OCI-LY1 (cell line): ENCODE measurements at regions not wholly inside any gene's neighbourhood (a gene's known extent, or its start where the extent isn't known, plus 50 kb on each side); places are given as distances from the start of the nearest gene placed in this dataset.
A peak's percentile ranks its signal among the peaks of the same experiment; 100 is the strongest.

Experiments used
- H2AFZ ChIP-seq: fragments of 200-600 bp; sonication (generic), shearing (Covaris generic); 2 replicates; pipeline ENCODE4 v1.6.0; 2014; ENCODE audit warnings: antibody characterized with exemption, mild to moderate bottlenecking, low read length
- H3F3A ChIP-seq: fragments of 200-600 bp; sonication (generic), shearing (Covaris generic); 2 replicates; pipeline ENCODE4 v1.6.0; 2014; ENCODE audit warnings: mild to moderate bottlenecking, antibody characterized with exemption, low read length, moderate library complexity; ENCODE audit not compliant: insufficient read depth
- H3K27ac ChIP-seq: fragments of 200-600 bp; sonication (generic); 2 replicates; pipeline ENCODE4 v1.5.1; 2014; ENCODE audit warnings: low read length, mixed run types, mild to moderate bottlenecking, low read depth; ENCODE audit not compliant: poor library complexity, severe bottlenecking
- H3K27me3 ChIP-seq: fragments of 200-600 bp; sonication (generic); 2 replicates; pipeline ENCODE4 v1.6.0; 2014; ENCODE audit warnings: antibody characterized with exemption, mild to moderate bottlenecking, low read length, moderate library complexity; ENCODE audit not compliant: insufficient read depth
- H3K36me3 ChIP-seq: fragments of 200-600 bp; sonication (generic); 2 replicates; pipeline ENCODE4 v1.6.1; 2014; ENCODE audit warnings: mild to moderate bottlenecking, antibody characterized with exemption, low read length, moderate library complexity, mixed read lengths; ENCODE audit not compliant: insufficient read depth
- H3K4me1 ChIP-seq: fragments of 200-600 bp; sonication (generic); 2 replicates; pipeline ENCODE4 v1.5.1; 2014; ENCODE audit warnings: mild to moderate bottlenecking, low read length, moderate library complexity; ENCODE audit not compliant: insufficient read depth, severe bottlenecking
- H3K4me2 ChIP-seq: fragments of 200-600 bp; sonication (generic), shearing (Covaris generic); 2 replicates; pipeline ENCODE4 v1.6.1; 2014; ENCODE audit warnings: low read length
- H3K4me3 ChIP-seq: fragments of 200-600 bp; sonication (generic); 2 replicates; pipeline ENCODE4 v1.5.1; 2014; ENCODE audit warnings: low read length, low read depth, mild to moderate bottlenecking, mixed read lengths; ENCODE audit not compliant: poor library complexity, severe bottlenecking
- H3K79me2 ChIP-seq: fragments of 200-600 bp; shearing (Covaris generic); 2 replicates; pipeline ENCODE4 v1.6.1; 2016; ENCODE audit warnings: mixed run types, low read length, mixed read lengths; ENCODE audit not compliant: insufficient read depth
- H3K9ac ChIP-seq: fragments of 200-600 bp; sonication (generic), shearing (Covaris generic); 2 replicates; pipeline ENCODE4 v1.6.1; 2014; ENCODE audit warnings: mild to moderate bottlenecking, low read length, mixed read lengths
- H3K9me2 ChIP-seq: fragments of 200-600 bp; sonication (generic), shearing (Covaris generic); 2 replicates; pipeline ENCODE4 v1.6.1; 2014; ENCODE audit warnings: low read depth, mild to moderate bottlenecking, low read length, mixed read lengths
- H3K9me3 ChIP-seq: fragments of 200-600 bp; shearing (Covaris generic); 2 replicates; pipeline ENCODE4 v1.6.1; 2014; ENCODE audit warnings: low read length, mixed read lengths
- H4K20me1 ChIP-seq: fragments of 200-600 bp; sonication (generic), shearing (Covaris generic); 2 replicates; pipeline ENCODE4 v1.6.0; 2016; ENCODE audit warnings: mild to moderate bottlenecking, low read length; ENCODE audit not compliant: insufficient read depth
- CTCF ChIP-seq: fragments of 200-600 bp; sonication (generic), shearing (Covaris generic); IDR thresholded peaks from 2 replicates; pipeline ENCODE4 v1.5.1; 2017; ENCODE audit warnings: mild to moderate bottlenecking, antibody characterized with exemption, low read length, moderate library complexity, mixed read lengths
- EZH2 ChIP-seq: fragments of 200-600 bp; sonication (generic), shearing (Covaris generic); IDR thresholded peaks from 2 replicates; pipeline ENCODE4 v1.8.0; 2017; ENCODE audit warnings: borderline replicate concordance, mixed run types, mild to moderate bottlenecking, antibody characterized with exemption, low read length, moderate library complexity, mixed read lengths

DNA sequence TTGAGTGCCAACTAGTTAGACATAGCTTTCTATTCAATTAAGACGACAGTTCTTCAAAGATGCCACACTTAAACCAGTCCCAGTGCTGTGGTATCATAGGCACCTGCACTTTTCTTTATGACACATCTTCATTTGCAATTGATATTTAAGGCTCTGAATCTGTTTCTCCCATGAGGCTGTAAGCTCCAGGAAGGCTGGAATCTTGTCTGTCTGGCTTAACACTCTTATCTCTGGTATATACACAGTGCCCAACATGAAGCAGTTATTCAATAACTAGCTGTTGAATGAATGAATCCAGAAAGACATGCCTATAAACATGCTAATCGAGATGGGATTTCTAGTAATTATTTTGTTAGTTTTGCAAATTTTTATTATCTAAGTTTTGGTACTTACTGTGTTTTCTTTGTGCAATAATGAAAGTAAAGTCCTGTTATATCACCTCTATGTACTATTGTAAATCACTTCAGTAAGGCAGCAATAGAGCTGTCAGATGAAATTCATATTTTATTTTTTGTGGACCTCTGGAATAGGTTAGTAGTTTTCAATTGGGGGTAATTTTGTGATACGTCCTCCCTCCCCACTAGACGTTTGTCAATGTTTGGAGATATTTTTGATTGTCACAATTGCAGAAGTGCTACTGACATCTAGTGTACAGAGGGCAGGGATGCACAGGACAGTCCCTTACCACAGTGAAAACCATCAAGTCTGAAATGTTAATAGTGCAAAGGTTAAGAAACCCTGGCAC lies 51.3 kb upstream of the STEAP4 start:
- Histone ChIP-seq H3K79me2 (no peaks in the 10 kb centered on the region), H3K4me2 (no peak overlapping the region), H3K27me3 (no peaks in the 10 kb centered on the region), H4K20me1 (no peaks in the 10 kb centered on the region), H3K36me3 (no peaks in the 10 kb centered on the region), H3K9me3 (no peaks in the 10 kb centered on the region), H3F3A (no peaks in the 10 kb centered on the region), H2AFZ (no peak overlapping the region), H3K27ac (no peak overlapping the region), H3K9ac (no peak overlapping the region), H3K9me2 (no peaks in the 10 kb centered on the region), H3K4me3 (no peak overlapping the region), H3K4me1 (no peaks in the 10 kb centered on the region)
- no peak for TF ChIP-seq EZH2
- peak; percentile 60 for TF ChIP-seq CTCF

DNA sequence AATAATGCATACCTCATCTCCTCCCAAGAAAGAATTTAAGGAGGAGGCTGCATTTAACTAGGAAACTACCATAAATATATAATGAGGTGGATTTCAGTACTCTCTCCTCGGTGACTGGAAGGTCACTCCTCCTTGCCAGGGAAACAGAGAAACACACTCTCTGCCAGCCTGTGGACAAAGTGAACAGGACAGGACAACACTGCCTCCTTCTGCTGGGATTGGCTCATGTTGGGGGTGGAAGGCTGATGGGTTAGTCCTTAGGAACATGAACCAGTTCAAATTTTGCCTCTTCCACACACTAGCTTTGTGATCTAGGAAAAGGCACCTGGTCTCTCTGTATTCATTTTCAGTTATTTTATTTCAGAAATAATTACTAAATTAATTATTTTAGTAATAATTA lies 50.6 kb upstream of the STEAP4 start:
- H3K4me2 ChIP-seq, result no peak overlapping the region
- H3K79me2 ChIP-seq, result no peaks in the 10 kb centered on the region
- no peaks in the 10 kb centered on the region for H3K27me3 ChIP-seq
- H3F3A ChIP-seq, result no peaks in the 10 kb centered on the region
- H2AFZ ChIP-seq, result no peak overlapping the region
- no peaks in the 10 kb centered on the region for H3K4me1 ChIP-seq
- no peaks in the 10 kb centered on the region for H3K9me3 ChIP-seq
- H3K36me3 ChIP-seq, result no peaks in the 10 kb centered on the region
- no peak overlapping the region for H3K9ac ChIP-seq
- no peak overlapping the region for H3K27ac ChIP-seq
- H4K20me1 ChIP-seq, result no peaks in the 10 kb centered on the region
- TF ChIP-seq CTCF, result no peak
- no peak for TF ChIP-seq EZH2
- H3K9me2 ChIP-seq, result no peaks in the 10 kb centered on the region
- no peak overlapping the region for H3K4me3 ChIP-seq
